Lower lobe of right lung (tissue), 2 donors: ENCODE measurements at regions not wholly inside any gene's neighbourhood (a gene's known extent, or its start where the extent isn't known, plus 50 kb on each side); places are given as distances from the start of the nearest gene placed in this dataset.
"Not testable (repeated sequence)": the region's sequence is repeated elsewhere in the genome, so short reads cannot be mapped to it uniquely, and the experiment has no call there.

Experiments used
- ATAC-seq, 2 donors: fragments of 200-7000 bp; cut with Tn5 transposase; one replicate each; pipeline ENCODE4 v1.9.1; 2020 to 2022; ENCODE audit warnings: mild to moderate bottlenecking in 2 of 2, moderate library complexity in 2 of 2
- DNase-seq: peaks from one replicate; pipeline ENCODE4 v3.0.0-alpha.2; 2020
- H3K27ac ChIP-seq: fragments of 200-600 bp; one replicate; pipeline ENCODE4 v1.8.0; 2022
- H3K27me3 ChIP-seq: fragments of 200-600 bp; one replicate; pipeline ENCODE4 v1.8.0; 2022; ENCODE audit warnings: low read depth
- H3K36me3 ChIP-seq: fragments of 200-600 bp; one replicate; pipeline ENCODE4 v1.8.0; 2022; ENCODE audit warnings: mild to moderate bottlenecking
- H3K4me1 ChIP-seq: fragments of 200-600 bp; one replicate; pipeline ENCODE4 v1.8.0; 2022
- H3K4me3 ChIP-seq: fragments of 200-600 bp; one replicate; pipeline ENCODE4 v1.8.0; 2022; ENCODE audit warnings: mild to moderate bottlenecking
- H3K9me3 ChIP-seq: fragments of 200-600 bp; one replicate; pipeline ENCODE4 v1.8.0; 2022
- intact Hi-C: fragments of 100-400 bp; cut with DNase I; formaldehyde crosslinking; loops from one replicate; pipeline ENCODE4 v1.11.0; 2022
- TF ChIP-seq, protein P1 (sequence below): fragments of 200-600 bp; IDR thresholded peaks from one replicate; pipeline ENCODE4 v1.8.0; 2022; ENCODE audit warnings: antibody characterized with exemption, mild to moderate bottlenecking
- donor health status: DM: no; HTN: yes; CAD: no; lungs with severe emphysema.

DNA sequence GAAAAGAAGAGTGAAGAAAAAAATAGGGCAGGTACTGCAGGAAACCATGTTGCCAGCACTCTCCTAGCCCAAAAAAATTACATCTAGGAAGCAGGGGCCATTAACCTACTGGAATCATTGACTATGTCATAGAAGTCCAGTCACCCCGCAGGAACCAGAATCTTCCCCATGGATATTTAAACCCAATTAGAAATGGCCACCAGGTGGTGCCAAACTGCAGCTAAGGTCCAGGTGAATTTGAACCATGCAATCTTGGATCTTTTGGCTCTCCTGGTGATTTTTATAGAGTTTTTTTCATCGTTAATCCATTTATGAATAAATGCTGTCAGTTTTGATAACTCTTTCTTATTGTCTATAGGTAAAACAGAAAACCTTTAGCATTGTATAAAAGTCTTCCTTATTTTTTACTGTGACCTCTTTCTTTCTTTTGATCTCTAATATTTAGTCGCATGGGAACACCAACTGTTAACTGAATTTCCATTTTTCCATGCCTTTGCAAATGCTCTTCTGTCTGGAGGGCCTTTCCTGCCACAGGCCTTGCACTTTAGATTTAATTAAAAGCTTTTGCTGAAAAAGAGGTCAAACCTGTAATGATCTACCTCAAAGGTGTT, 147.5 kb upstream of the FGF10 start:
- no peak for DNase-seq
- no peak overlapping the region for H3K4me3 ChIP-seq
- intact Hi-C loops, result no loop called here
- no peaks in the 10 kb centered on the region for H3K4me1 ChIP-seq
- no peak for ATAC-seq
- no peaks in the 10 kb centered on the region for H3K27me3 ChIP-seq
- H3K27ac ChIP-seq, result no peak overlapping the region
- TF ChIP-seq, protein P1, sequence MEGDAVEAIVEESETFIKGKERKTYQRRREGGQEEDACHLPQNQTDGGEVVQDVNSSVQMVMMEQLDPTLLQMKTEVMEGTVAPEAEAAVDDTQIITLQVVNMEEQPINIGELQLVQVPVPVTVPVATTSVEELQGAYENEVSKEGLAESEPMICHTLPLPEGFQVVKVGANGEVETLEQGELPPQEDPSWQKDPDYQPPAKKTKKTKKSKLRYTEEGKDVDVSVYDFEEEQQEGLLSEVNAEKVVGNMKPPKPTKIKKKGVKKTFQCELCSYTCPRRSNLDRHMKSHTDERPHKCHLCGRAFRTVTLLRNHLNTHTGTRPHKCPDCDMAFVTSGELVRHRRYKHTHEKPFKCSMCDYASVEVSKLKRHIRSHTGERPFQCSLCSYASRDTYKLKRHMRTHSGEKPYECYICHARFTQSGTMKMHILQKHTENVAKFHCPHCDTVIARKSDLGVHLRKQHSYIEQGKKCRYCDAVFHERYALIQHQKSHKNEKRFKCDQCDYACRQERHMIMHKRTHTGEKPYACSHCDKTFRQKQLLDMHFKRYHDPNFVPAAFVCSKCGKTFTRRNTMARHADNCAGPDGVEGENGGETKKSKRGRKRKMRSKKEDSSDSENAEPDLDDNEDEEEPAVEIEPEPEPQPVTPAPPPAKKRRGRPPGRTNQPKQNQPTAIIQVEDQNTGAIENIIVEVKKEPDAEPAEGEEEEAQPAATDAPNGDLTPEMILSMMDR, result peak; percentile 67
- H3K9me3 ChIP-seq, result no peaks in the 10 kb centered on the region
- H3K36me3 ChIP-seq, result no peaks in the 10 kb centered on the region

DNA sequence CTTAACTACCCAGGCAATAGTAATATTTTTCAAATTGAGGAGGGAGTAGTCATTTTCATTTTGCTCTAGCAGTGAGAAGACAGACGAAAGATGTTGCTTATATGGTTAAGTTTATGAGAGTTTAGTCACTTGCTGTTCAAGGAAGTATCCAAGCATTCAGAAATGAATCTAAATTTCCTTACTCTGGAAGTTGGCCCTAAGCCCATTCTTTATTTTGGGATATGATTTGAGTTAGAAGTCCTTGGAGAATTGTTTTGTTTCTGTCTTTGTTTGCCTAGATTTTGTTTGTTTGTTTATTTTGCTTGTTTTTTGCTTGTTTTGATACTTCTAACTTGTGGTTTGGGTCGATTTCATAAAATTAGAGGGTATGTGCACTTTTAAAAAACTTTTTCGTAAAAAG, 146.4 kb upstream of the FGF10 start:
- no peaks in the 10 kb centered on the region for H3K27me3 ChIP-seq
- H3K4me1 ChIP-seq, result no peaks in the 10 kb centered on the region
- no peaks in the 10 kb centered on the region for H3K9me3 ChIP-seq
- TF ChIP-seq, protein P1, result no peak
- no peak for DNase-seq
- no peak overlapping the region for H3K27ac ChIP-seq
- no peaks in the 10 kb centered on the region for H3K36me3 ChIP-seq
- no peak for ATAC-seq
- H3K4me3 ChIP-seq, result no peak overlapping the region
- intact Hi-C loops, result no loop called here

DNA sequence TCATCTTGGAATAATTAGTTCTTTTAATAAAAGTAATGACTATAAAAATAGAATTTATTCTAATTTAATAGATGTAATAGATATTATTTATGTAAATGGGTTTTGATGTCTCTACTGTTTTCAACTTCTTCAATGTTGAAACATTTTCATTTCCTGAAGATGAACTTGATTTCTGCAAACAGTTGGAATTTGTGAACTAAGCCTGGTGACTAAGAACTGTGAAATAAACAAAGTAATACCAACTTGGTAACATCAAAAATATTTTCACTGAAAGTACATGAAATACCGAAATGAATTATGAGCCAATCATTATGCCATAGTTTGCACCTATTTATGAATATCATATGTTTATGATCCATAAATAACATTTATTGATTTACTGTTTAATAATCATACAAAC, 143.8 kb upstream of the FGF10 start:
- Histone ChIP-seq H3K27me3 (no peaks in the 10 kb centered on the region), H3K4me3 (no peak overlapping the region), H3K4me1 (no peaks in the 10 kb centered on the region), H3K27ac (no peak overlapping the region), H3K36me3 (no peaks in the 10 kb centered on the region), H3K9me3 (no peaks in the 10 kb centered on the region)
- intact Hi-C loops, result no loop called here
- DNase-seq (no peak), ATAC-seq (no peak)
- TF ChIP-seq, protein P1, result no peak

DNA sequence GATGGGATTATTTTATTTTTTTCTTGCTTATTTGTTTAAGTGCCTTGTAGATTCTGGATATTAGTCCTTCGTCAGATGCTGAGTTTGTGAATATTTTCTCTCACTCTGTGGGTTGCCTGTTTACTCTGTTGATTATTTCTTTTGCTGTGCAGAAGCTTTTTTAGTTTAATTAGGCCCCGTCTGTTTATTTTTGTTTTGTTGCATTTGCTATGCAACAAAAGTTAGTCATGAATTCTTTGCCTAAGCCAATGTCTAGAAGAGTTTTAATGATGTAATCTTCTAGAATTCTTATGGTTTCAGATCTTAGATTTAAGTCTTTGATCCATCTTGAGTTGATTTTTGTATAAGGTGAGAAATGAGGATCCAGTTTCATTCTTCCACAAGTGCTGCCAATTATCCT, 142.5 kb upstream of the FGF10 start:
- H3K4me3 ChIP-seq, ATAC-seq, H3K27me3 ChIP-seq: not testable (repeated sequence)

DNA sequence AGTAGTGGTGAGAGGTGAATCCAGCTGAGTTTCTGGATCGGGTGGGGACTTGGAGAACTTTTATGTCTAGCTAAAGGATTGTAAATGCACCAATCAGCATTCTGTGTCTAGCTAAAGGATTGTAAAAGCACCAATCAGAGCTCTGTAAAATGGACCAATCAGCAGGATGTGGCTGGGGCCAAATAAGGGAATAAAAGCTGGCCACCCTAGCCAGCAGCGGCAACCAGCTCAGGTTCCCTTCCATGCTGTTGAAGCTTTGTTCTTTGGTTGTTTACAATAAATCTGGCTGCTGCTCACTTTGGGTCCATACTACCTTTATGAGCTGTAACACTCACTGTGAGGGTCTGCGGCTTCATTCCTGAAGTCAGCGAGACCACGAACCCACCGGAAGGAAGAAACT, 141.6 kb upstream of the FGF10 start:
- H3K4me1 ChIP-seq, ATAC-seq, H3K36me3 ChIP-seq, H3K27me3 ChIP-seq, DNase-seq, H3K4me3 ChIP-seq, H3K27ac ChIP-seq, intact Hi-C loops, H3K9me3 ChIP-seq: not testable (repeated sequence)

More for the DNA sequence above, 142.5 kb upstream of the FGF10 start:
- H3K36me3 ChIP-seq, H3K4me1 ChIP-seq, intact Hi-C loops, H3K9me3 ChIP-seq, DNase-seq, H3K27ac ChIP-seq: not testable (repeated sequence)

DNA sequence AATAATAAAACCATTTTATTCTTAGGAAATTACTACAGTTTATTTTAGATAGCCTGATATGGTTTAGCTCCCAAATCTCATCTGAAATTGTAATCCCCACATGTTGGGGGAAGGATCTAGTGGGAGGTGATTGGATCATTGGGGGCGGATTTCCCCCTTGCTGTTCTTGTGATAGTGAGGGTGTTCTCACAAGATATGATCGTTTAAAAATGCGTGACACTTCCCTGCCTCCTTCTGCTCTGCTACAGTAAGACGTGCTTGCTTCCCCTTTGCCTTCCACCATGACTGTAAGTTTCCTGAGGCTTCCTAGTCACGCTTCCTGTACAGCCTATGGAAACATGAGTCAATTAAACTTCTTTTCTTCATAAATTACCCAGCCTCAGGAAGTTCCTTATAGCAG, 122.4 kb upstream of the FGF10 start:
- Histone ChIP-seq H3K4me3 (no peak overlapping the region), H3K36me3 (no peaks in the 10 kb centered on the region), H3K27ac (no peak overlapping the region), H3K4me1 (no peaks in the 10 kb centered on the region), H3K27me3 (no peaks in the 10 kb centered on the region), H3K9me3 (no peaks in the 10 kb centered on the region)
- DNase-seq (no peak), ATAC-seq (no peak)
- TF ChIP-seq, protein P1, result no peak
- intact Hi-C loops, result no loop called here

DNA sequence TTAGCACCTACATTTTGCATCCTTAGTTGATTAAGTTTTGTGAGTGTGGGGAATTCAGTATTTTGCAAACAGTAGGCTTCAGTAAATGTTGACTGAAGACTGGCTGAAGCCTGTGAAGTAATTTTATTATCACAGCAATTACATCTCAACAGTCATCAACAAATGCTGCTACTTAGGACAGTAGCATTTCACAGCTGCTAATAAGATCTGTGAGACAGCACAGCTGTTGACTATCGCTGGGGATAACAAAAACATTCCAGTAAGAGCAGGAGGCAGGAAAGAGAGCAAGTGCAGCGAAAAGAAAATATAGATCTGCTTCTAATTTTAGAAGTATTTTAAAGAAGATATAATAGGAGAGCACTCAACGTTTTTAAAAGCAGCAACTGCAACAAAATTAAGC, 117.3 kb upstream of the FGF10 start:
- intact Hi-C loops, result no loop called here
- H3K4me3 ChIP-seq, result no peak overlapping the region
- ATAC-seq, result no peak
- no peak overlapping the region for H3K27ac ChIP-seq
- TF ChIP-seq, protein P1, result no peak
- no peaks in the 10 kb centered on the region for H3K27me3 ChIP-seq
- H3K9me3 ChIP-seq, result no peaks in the 10 kb centered on the region
- H3K4me1 ChIP-seq, result no peaks in the 10 kb centered on the region
- no peak for DNase-seq
- no peaks in the 10 kb centered on the region for H3K36me3 ChIP-seq
